Omental fat pad (tissue), 3 donors: ENCODE measurements at regions not wholly inside any gene's neighbourhood (a gene's known extent, or its start where the extent isn't known, plus 50 kb on each side); places are given as distances from the start of the nearest gene placed in this dataset.
"Not testable (repeated sequence)": the region's sequence is repeated elsewhere in the genome, so short reads cannot be mapped to it uniquely, and the experiment has no call there.

Experiments
- ATAC-seq: fragments of 150-250 bp; one replicate; pipeline ENCODE4 v1.9.1; 2016; ENCODE audit warnings: mild to moderate bottlenecking, moderate library complexity; ENCODE audit not compliant: low FRiP score
- DNase-seq: peaks from one replicate; pipeline ENCODE4 v3.0.0-alpha.2; 2019; ENCODE audit warnings: low spot score
- TF ChIP-seq, protein P1 (sequence below), 3 donors: fragments of 450-650 bp; IDR thresholded peaks; one replicate each; pipeline ENCODE4 v1.5.1; 2016 to 2017; ENCODE audit warnings: antibody characterized with exemption in 3 of 3, mild to moderate bottlenecking in 3 of 3, moderate library complexity in 2 of 3

DNA sequence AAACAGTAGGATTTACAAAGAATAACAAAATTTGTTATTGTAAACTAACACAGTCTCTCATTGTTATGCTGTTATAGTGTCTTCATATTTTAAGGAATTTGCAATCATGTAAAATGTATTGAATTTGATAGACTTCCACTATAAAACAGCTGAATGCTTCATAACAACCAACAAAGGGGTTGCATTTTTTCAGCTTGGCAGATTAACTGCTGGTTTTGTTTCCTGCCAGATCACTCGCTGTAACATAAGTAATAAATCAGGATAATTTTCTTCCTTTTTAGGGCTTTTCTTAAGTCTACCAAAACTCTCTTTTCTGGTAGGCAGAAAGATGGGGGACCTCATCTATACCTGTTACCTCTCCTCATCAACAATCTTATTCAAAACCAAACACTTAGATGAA, 169.8 kb downstream of the SAMD5 start:
- DNase-seq = no peak
- TF ChIP-seq, protein P1, sequence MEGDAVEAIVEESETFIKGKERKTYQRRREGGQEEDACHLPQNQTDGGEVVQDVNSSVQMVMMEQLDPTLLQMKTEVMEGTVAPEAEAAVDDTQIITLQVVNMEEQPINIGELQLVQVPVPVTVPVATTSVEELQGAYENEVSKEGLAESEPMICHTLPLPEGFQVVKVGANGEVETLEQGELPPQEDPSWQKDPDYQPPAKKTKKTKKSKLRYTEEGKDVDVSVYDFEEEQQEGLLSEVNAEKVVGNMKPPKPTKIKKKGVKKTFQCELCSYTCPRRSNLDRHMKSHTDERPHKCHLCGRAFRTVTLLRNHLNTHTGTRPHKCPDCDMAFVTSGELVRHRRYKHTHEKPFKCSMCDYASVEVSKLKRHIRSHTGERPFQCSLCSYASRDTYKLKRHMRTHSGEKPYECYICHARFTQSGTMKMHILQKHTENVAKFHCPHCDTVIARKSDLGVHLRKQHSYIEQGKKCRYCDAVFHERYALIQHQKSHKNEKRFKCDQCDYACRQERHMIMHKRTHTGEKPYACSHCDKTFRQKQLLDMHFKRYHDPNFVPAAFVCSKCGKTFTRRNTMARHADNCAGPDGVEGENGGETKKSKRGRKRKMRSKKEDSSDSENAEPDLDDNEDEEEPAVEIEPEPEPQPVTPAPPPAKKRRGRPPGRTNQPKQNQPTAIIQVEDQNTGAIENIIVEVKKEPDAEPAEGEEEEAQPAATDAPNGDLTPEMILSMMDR (IDR thresholded peaks at IDR 0.05) = no peak

DNA sequence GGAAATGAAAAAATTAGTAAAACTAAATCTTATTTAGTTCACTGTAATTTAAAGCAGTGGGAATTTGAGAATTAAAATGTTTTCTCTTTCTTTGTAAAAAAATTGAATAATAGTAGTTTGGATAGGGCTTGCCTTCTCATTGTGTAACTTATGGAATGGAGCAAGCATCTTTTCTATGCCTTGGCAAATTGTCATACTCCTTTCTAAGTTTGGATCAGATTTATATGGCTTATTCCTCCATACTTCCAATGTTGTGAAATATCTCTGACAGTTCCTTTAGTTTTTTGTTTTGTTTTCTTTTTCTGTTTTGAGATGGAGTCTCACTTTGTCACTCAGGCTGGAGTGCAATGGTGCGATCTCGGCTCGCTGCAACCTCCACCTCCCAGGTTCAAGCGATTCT, 176.4 kb downstream of the SAMD5 start:
- DNase-seq (no peak), ATAC-seq (no peak)
- TF ChIP-seq, protein P1 (IDR thresholded peaks at IDR 0.05) = no peak

More for the DNA sequence above, 169.8 kb downstream of the SAMD5 start:
- ATAC-seq = no peak

DNA sequence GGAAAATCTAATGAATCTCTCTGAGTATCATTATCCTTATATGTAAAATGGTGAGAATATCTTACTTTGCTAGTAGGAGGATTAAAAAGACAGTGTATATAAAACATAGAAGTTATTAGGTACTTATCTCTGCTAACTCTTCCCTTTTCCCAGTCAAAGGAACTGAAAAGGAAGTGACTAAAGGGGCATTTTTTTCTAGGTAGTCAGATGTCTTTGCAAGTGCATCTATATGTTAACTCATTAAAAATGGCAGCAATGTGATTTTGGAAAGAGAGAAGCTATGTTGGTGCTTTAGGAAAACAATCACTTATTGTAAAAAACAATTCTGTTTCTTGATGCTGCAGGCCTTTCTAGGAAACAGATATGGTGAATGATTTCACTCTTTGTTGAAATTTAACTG, 180.9 kb downstream of the SAMD5 start:
- DNase-seq (no peak), ATAC-seq (no peak)
- TF ChIP-seq, protein P1 (IDR thresholded peaks at IDR 0.05) = no peak

DNA sequence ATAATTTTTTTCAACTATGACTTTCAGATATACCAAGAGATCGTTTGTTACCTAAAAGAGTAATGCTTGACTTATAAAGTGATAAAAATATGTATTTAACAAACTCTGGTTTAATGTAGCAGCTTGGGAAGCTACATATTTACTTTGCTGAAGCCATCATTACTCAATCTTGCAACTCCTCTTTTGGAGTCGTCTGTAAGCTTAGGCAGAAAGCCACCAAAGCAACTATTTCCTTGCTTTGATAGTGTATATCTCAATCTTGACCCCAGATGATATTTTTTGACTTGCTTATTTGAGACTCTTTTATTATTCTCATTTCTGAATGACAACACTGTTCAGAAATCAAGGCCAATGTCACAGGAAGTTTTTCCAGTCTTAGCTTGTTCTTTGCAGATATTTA, 183.0 kb downstream of the SAMD5 start:
- DNase-seq (no peak), ATAC-seq (no peak)
- TF ChIP-seq, protein P1 (IDR thresholded peaks at IDR 0.05) = no peak

DNA sequence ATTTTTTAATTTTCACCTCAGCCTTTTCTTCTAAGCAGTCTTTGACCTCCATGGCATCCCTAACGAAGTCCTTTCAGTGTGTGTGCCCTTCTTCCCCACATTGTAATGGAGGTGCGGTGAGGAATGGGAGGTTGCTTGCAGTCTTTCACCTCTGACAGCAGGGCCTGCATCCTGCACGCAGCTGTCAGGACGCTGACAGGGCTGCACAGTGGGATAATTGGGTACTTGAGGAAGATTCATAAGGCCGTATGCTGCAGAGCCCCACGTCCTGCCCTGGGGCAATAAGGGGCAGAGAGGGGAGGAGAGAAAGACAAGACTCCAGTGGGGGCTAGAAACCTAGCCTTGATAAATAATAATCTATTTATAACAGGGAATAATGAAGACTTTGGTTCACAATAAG, 184.7 kb downstream of the SAMD5 start:
- DNase-seq (no peak), ATAC-seq (no peak)
- TF ChIP-seq, protein P1 (IDR thresholded peaks at IDR 0.05) = no peak

DNA sequence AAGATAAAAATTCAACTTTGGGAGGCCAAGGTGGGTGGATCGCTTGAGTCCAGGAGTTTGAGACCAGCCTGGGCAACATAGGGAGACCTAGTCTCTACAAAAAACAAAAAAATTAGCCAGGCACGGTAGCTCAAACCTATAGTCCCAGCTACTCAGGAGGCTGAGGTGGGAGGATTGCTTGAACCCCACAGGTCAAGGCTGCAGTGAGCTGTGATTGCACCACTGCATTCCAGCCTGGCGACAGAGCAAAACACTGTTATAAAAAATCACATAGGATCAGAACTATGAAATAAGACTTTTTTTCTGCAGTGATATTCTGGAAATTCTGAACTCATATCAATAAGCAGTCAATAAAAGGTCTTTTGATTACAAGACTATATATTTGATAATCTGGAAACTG, 186.1 kb downstream of the SAMD5 start:
- DNase-seq, ATAC-seq: not testable (repeated sequence)

DNA sequence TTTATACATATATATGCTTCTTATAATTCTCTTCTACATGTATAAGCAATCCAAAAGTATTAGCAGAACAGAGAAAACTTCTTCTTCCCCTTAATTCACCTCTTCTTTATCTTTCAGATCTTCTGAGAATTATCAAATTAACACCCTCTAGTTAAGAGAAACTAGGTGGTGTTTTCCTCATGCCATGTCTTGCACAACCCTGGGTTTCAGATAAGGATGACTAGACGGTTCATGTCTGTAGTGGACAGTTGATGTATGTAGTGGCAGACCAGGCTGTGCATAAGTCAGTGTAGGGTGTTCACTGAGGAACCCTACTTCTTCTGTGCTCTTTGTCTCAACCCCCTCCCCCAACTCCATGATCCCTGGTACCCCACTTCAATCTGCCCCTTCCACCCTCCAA, 187.3 kb downstream of the SAMD5 start:
- DNase-seq (no peak), ATAC-seq (no peak)
- TF ChIP-seq, protein P1 (IDR thresholded peaks at IDR 0.05) = no peak

DNA sequence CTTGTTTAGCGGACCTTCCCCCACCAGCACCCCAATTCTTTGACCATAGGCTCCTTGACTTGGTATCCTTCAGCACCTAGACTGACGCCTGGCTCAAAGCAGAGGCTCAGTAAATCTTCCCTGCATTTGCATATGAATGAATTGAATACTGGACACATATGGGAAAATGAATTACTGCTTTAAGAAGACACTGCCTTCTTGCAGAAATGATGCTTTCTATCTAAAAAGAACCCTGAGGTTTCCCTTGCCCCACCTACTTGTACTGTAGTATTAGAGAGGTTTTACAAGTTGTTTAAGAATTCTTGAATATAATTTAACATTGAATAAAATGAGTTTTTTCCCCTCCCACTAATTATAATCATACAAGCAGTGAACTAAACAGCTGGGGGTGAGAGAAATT, 190.7 kb downstream of the SAMD5 start:
- DNase-seq (no peak), ATAC-seq (no peak)
- TF ChIP-seq, protein P1 (IDR thresholded peaks at IDR 0.05) = no peak
